Pancreas (tissue), 10 donors: ENCODE measurements at regions not wholly inside any gene's neighbourhood (a gene's known extent, or its start where the extent isn't known, plus 50 kb on each side); places are given as distances from the start of the nearest gene placed in this dataset.

Source experiments
- ATAC-seq, 4 donors: fragments of 200-7000 bp; cut with Tn5 transposase; one replicate each; pipeline versions ENCODE4 v1.8.0 to v1.9.1; 2020; ENCODE audit warnings: mild to moderate bottlenecking in 4 of 4, moderate library complexity in 4 of 4
- DNase-seq, 6 donors: peaks; one replicate each; pipeline ENCODE4 v3.0.0-alpha.2; 2020
- FAIRE-seq: peaks from 2 replicates; lab custom pipeline; 2012; peaks lifted over from hg19 to GRCh38; lab: Jason Lieb, UNC
- H3K27ac ChIP-seq, 4 donors: fragments of 200-600 bp; sonication (generic); 1 replicate in 3 of 4; 2 replicates in 1 of 4; pipeline versions ENCODE4 v1.5.0 to v1.8.0; 2020
- H3K27me3 ChIP-seq, 4 donors: fragments of 200-600 bp; one replicate each; pipeline ENCODE4 v1.8.0; 2021
- H3K36me3 ChIP-seq, 3 donors: fragments of 200-600 bp; sonication (generic) in 1 of 3; one replicate each; pipeline versions ENCODE4 v1.5.0 to v1.8.0; 2020 to 2021
- H3K4me1 ChIP-seq, 3 donors: fragments of 200-600 bp; one replicate each; pipeline ENCODE4 v1.8.0; 2021
- H3K4me3 ChIP-seq, 4 donors: fragments of 200-600 bp; sonication (generic) in 2 of 4; one replicate each; pipeline versions ENCODE4 v1.5.0 to v1.8.0; 2020 to 2021
- H3K9me3 ChIP-seq, 4 donors: fragments of 200-600 bp; one replicate each; pipeline ENCODE4 v1.8.0; 2021
- CTCF ChIP-seq, 4 donors: fragments of 200-600 bp; sonication (generic) in 3 of 4; IDR thresholded peaks; one replicate each; pipeline versions ENCODE4 v1.5.0 to v1.8.0; 2021; ENCODE audit warnings: antibody characterized with exemption in 4 of 4
- WGBS, 2 donors: extraction: QIAGEN DNeasy Blood & Tissue Kit; methylation state at CpG; one replicate each; pipeline ENCODE4 v1.1.7; 2013; 5-methylcytosine and 5-hydroxymethylcytosine counted together
- intact Hi-C, 3 donors: fragments of 100-400 bp; cut with DNase I; formaldehyde crosslinking; loops; one replicate each; pipeline versions ENCODE4 v1.11.1 to v1.14.2; 2022
- donor health status: healthy with polysubstance abuse.
- donor health status: DM: no; HTN: no; CAD: no; lungs with moderate emphysema.
- donor health status: DM: no; HTN: no; CAD: no.
- donor health status: control.
- donor health status: control.
- donor health status: Bipolar disorder and iron deficiency.
- donor health status: DM: yes; HTN: yes; CAD: no.
- donor health status: DM: no; HTN: no; CAD: no.
- donor health status: DM: no; HTN: no; CAD: no.
- donor health status: DM: yes; HTN: yes; CAD: no.

GRCh38 chr17:79545251-79546005 is 65.4 kb downstream of the RBFOX3 start:
- intact Hi-C loops: no loop called here
- DNase-seq (peak in 1 of 6 donors; percentile 30), ATAC-seq (no peak)

GRCh38 chr17:79544142-79544914 is 66.5 kb downstream of the RBFOX3 start:
- intact Hi-C loops: no loop called here
- Histone ChIP-seq H3K27ac (no peak overlapping the region), H3K9me3 (no peaks in the 10 kb centered on the region), H3K4me1 (no peaks in the 10 kb centered on the region), H3K27me3 (peaks cover 0 to 3% (median 0%) of the 10 kb centered on the region in 4 donors), H3K36me3 (no peaks in the 10 kb centered on the region), H3K4me3 (no peak overlapping the region)
- TF ChIP-seq CTCF (IDR thresholded peaks at IDR 0.05): no peak
- ATAC-seq: no peak
- FAIRE-seq: no peak
- DNase-seq: no peak
- WGBS, 2 donors: 66 to 75% methylated on average over 19 of the region's 19 CpGs

More at GRCh38 chr17:79545251-79546005, 65.4 kb downstream of the RBFOX3 start:
- FAIRE-seq: no peak
- TF ChIP-seq CTCF (IDR thresholded peaks at IDR 0.05): no peak
- H3K36me3 ChIP-seq: no peaks in the 10 kb centered on the region
- no peaks in the 10 kb centered on the region for H3K4me1 ChIP-seq
- H3K4me3 ChIP-seq: no peak overlapping the region
- peaks cover 0 to 3% (median 0%) of the 10 kb centered on the region in 4 donors for H3K27me3 ChIP-seq
- no peaks in the 10 kb centered on the region for H3K9me3 ChIP-seq
- 47 to 54% methylated on average over 20 of the region's 20 CpGs for WGBS, 2 donors
- H3K27ac ChIP-seq: no peak overlapping the region

GRCh38 chr17:79543531-79543930 is 67.3 kb downstream of the RBFOX3 start:
- Histone ChIP-seq H3K27me3 (peaks cover 0 to 3% (median 0%) of the 10 kb centered on the region in 4 donors), H3K4me3 (no peak overlapping the region), H3K36me3 (no peaks in the 10 kb centered on the region), H3K27ac (no peak overlapping the region), H3K4me1 (no peaks in the 10 kb centered on the region), H3K9me3 (no peaks in the 10 kb centered on the region)
- no peak for ATAC-seq
- TF ChIP-seq CTCF (IDR thresholded peaks at IDR 0.05): no peak
- 18 to 25% methylated on average over 15 of the region's 15 CpGs for WGBS, 2 donors
- FAIRE-seq: no peak
- intact Hi-C loops: no loop called here
- DNase-seq: no peak

GRCh38 chr17:79542718-79543117 is 68.1 kb downstream of the RBFOX3 start:
- FAIRE-seq: no peak
- H3K4me3 ChIP-seq: no peak overlapping the region
- intact Hi-C loops: no loop called here
- DNase-seq: no peak
- no peaks in the 10 kb centered on the region for H3K9me3 ChIP-seq
- TF ChIP-seq CTCF (IDR thresholded peaks at IDR 0.05): no peak
- no peak for ATAC-seq
- peaks cover 0 to 3% (median 0%) of the 10 kb centered on the region in 4 donors for H3K27me3 ChIP-seq
- no peaks in the 10 kb centered on the region for H3K4me1 ChIP-seq
- H3K36me3 ChIP-seq: no peaks in the 10 kb centered on the region
- 64 to 74% methylated on average over 8 of the region's 8 CpGs for WGBS, 2 donors
- no peak overlapping the region for H3K27ac ChIP-seq
